GM18858 (cell line): ENCODE measurements at regions not wholly inside any gene's neighbourhood (a gene's known extent, or its start where the extent isn't known, plus 50 kb on each side); places are given as distances from the start of the nearest gene placed in this dataset.
A peak's percentile ranks its signal among the peaks of the same experiment; 100 is the strongest.

Source experiments
- ATAC-seq: cut with Tn5 transposase; IDR thresholded peaks from one replicate; pipeline ENCODE4 v1.9.1; 2021; ENCODE audit not compliant: unreplicated experiment

- ATAC-seq, result peak; percentile 55
Measured at GRCh38 chr18:29188760-29189159, 1011.8 kb upstream of the CDH2 start.

- ATAC-seq, result no peak
Measured at GRCh38 chr18:29185801-29186200, 1008.9 kb upstream of the CDH2 start.

GRCh38 chr18:29184654-29185053 lies 1007.7 kb upstream of the CDH2 start:
- no peak for ATAC-seq

GRCh38 chr18:29181151-29181901 lies 1004.4 kb upstream of the CDH2 start:
- ATAC-seq, result no peak

- no peak for ATAC-seq
Measured at GRCh38 chr18:29176681-29177080, 999.8 kb upstream of the CDH2 start.

- ATAC-seq, result no peak
Measured at GRCh38 chr18:29174891-29175290, 998.0 kb upstream of the CDH2 start.

GRCh38 chr18:29172756-29173067 lies 995.8 kb upstream of the CDH2 start:
- ATAC-seq, result no peak

GRCh38 chr18:29171892-29172755 lies 995.2 kb upstream of the CDH2 start:
- ATAC-seq, result no peak

GRCh38 chr18:29169599-29169998 lies 992.7 kb upstream of the CDH2 start:
- no peak for ATAC-seq

GRCh38 chr18:29164993-29165599 lies 988.2 kb upstream of the CDH2 start:
- no peak for ATAC-seq

GRCh38 chr18:29164020-29164706 lies 987.2 kb upstream of the CDH2 start:
- ATAC-seq, result no peak

- no peak for ATAC-seq
Measured at GRCh38 chr18:29163596-29163995, 986.7 kb upstream of the CDH2 start.

GRCh38 chr18:29161429-29161828 lies 984.5 kb upstream of the CDH2 start:
- ATAC-seq, result no peak

GRCh38 chr18:29160170-29160569 lies 983.2 kb upstream of the CDH2 start:
- no peak for ATAC-seq

- no peak for ATAC-seq
Measured at GRCh38 chr18:29157905-29158304, 981.0 kb upstream of the CDH2 start.

GRCh38 chr18:29157057-29157780 lies 980.3 kb upstream of the CDH2 start:
- ATAC-seq, result no peak

GRCh38 chr18:29156531-29156930 lies 979.6 kb upstream of the CDH2 start:
- ATAC-seq, result no peak

GRCh38 chr18:29154758-29155725 lies 978.1 kb upstream of the CDH2 start:
- ATAC-seq, result no peak

GRCh38 chr18:29154196-29154757 lies 977.3 kb upstream of the CDH2 start:
- ATAC-seq, result no peak
